GM21390 (cell line): ENCODE measurements at regions not wholly inside any gene's neighbourhood (a gene's known extent, or its start where the extent isn't known, plus 50 kb on each side); places are given as distances from the start of the nearest gene placed in this dataset.

Source experiments
- ATAC-seq: cut with Tn5 transposase; IDR thresholded peaks from one replicate; pipeline ENCODE4 v1.9.1; 2021; ENCODE audit not compliant: unreplicated experiment

DNA sequence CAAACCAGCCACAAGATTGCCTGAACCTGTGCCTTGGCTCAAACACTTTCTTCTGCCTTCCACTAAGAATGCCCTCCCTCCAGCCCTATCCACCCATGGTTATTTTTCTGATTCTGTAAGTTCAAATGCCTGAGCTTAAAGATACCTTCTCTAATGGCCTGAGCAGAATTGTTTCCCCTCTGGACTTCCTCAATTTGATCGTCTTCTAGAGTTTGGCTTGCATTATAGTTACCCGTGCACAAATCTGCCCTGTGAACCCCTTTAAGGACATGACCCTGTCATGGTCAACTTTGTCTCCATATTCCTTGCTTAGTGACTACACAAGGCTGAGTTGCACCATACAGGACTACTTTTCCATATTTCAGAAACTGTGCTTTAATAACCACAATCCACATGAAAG, 481.0 kb downstream of the FOXO1 start:
- no peak for ATAC-seq

DNA sequence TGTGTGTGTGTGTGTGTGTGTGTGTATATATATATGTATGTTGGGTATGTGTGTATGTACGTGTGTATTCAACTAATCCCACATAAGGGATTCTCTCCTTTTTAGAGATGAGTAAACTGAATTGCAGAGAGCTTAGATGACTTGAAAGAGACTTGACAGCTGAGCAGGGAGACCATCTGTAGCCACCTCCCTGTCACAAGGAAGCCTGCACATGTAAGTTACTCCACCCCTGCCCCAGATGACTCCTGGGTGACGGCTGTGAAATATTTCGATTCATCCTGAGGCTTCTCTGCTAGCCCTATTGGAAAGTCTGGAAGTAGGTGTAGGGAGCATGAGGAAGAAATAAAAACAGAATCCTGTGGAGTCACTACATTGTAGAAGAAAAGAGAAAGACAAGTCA, 480.4 kb downstream of the FOXO1 start:
- no peak for ATAC-seq

DNA sequence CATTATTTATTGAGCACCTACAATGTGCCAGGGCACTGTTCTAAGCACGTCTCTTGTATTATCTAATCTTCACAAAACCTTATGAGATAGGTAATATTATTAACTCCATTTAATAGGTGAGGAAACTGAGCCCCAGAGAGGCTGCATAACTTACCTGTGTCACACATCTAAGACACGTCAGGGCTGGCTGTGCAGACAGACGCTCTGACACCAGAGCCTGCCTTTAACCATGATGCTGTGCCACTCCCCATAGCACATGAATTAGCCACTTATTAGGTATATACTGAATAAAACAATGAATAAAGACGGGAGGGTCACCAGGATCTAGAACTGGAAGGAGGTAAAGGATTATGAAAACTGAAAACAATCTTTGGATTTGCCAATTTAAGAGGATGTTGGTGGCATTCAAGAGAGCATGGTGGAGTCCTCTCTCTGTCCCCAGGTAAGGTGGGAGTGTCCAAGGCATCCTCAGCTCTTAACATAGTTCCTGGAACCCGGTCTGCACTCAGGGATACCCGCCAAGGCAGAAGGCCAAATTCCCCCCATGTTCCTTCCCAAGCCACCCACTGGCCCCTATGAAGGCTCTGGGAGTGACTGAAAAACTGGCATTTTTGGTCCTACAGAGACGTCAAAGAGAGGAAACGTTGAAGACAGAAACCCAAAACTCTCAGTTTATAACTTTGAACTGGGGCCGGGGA, 479.7 kb downstream of the FOXO1 start:
- no peak for ATAC-seq

DNA sequence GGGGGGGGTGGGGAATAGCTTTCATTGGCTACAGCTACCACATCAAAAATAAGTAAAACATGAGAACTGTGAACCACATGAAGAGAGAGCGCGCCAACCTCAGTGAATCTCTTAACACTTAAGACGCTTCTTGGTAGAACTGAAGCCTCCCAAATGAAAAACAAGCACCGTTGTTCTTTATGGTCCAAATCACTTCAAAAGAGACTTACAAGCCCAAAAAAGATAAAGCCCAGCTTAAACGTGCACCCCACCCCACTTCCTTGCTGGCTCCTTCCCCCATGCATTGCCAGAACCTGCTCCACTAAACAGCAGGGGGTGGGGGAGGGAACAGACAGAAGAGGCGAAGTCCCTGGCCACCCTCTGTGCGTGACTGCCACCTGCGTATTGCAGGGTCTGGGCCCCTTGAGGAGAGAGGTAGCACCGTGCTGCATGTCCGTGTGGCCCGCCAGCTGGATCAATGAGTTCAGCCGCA, 479.1 kb downstream of the FOXO1 start:
- ATAC-seq = no peak

DNA sequence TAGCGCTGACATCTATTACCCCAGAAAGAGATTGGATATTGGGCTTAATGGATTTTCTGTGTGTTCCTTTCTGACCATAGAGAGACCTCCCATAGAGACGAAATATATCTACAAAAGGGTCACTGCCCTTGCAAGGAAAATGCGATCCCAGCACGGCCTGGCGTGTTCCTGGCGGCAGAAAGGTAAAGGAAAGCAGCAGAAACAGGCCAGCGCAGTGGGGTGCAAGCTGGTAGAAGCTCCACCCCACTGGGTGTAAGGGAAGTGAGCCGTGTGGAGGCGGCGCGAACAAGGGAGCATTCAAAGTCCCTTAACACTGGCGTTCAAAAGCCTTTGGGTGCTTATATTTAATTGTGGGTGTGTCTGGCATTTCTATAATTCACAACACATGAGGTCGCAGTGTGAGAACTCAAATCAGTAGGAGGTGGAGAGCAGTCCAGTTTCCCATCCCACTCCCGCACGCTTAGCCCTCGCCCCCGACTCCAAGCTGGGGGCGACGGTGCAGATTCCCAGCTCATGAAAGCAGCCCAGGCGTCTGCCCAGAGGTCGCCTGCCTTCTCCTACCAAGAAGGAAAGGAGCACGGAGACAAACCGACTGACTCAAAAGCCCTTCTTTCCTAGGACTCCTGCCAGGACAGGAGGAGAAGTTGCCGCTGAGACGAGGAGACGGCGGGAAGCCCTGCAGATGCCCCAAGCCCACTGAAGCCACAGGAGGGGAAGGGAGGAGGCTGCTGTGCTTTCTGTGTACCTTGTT, 478.4 kb downstream of the FOXO1 start:
- ATAC-seq = no peak

DNA sequence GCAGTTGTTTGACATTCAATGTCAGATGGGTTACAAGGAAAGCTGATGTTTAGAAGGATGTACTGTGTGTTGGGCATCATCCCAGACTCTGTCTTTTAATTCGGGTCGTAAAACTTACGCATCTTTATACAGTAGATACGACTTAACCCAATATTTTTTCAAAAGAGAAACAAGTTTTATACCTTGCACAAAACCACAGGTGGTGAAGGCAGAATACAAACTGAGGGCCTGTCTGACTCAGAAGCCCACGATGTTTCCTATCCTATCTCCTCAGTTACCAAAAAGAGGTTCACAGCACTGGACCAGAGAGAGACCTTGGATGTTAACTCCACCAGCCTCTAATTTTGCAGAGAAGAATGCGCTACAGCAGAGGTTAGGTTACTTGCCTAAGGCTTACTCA, 477.0 kb downstream of the FOXO1 start:
- no peak for ATAC-seq

DNA sequence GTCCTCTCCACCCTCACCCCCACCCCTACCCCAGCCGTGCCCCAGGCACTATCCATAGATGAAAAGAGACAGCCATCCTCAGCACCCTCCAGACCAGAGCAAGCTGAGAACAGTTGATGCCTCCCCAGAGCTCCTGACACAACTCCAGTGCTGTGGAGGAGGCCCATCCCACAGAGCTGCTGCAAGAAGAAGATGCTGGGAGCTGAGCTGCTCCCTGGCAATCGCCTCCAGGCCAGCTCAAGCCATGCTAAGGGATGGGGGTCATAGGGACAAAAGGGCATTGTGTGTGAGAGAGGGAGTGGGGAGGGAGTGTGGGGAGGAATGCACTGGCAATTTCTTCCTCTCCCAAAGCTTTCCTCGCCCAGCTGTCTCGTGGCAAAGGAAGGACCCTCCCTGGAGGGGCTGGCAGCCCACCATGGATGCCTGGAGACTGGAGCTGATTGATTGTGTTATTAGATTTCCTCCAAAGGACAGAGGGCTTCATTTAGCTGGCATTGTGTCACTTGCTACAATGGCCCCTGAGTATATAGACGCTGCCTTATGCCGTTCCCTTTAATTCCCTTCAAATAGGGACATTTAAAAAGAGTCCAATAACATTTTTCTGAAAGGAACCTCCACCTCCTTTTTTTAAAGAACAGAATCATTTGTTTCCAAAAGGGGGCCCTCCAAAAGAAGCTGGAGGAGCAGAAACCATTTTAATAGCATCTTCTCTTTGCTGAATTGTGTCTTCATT, 476.4 kb downstream of the FOXO1 start:
- ATAC-seq = no peak

DNA sequence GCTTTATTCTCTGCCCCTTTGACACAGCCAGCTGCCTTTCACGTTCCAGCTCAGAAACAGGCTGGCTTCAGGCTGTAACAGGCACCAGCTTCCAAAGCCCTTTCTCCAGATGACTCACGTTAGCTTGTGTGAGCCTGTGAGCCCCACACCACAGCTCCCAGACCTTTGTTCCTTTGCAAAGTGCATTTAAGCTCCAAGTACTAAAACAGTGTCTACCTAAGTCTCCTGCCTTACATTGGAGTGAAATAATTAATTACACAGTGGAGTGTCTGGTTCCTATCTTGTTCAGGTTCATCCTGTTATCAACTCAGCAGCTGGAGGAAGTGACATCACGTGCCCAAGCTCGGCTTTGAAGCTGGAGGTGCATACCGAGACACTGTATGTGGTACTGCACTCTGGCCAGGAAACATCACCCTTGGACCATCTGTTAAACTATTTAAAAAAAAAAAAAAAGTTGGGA, 475.8 kb downstream of the FOXO1 start:
- no peak for ATAC-seq

DNA sequence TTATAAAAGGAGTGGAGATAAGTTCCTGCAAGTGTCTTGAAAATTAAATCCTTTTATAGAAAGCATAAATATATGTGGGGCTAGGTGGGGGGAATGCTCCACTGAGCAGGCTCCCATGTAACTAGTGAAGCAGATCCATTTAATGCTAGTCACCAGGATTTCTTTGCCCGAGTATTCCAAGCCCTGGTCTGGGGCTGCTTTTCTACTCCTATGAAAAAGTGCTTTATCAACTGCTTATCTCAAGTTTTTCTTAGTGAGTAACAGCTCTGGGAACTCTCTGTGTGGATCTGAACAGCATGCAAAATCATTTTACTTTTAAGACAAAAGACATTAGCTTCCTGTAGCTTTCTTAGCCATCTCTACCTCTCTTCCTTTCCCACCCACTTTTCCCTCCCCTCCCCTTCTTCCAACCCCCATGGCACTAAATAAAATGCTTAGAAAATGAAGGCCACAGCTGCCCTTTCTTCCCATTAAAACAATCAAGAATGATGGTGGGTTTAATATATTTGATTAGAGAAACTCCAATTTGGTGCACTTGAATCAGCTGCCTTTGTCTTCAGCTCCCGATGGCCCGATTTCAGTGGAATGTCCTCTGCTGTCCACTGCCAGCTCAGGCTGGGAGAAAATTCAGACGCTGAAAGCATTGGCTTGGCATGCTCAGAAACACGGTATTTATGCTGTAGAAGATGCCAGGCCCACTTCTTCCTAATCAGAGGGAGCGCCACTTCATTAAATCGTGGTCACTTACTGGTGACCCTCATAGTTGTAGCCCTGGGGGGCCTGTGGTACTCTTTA, 475.1 kb downstream of the FOXO1 start:
- ATAC-seq = no peak

DNA sequence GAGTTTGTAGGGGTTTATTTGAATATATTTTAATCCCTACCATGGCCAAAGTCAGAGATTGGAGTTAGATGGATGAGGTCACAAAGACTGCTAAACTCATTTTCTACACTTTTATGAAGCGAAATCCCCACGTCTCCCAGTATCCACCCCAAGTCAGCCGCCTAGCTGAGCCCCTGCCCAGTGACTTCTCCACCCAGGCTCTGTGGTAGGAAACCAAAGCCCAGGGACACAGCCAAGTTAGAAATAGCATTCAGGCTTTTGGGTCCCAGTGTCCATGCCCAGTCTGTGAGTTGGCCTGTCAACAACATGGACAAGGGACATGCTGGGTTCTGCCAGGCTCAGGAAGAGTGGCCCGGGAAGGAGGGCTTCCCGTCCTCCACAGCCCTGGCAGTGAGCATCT, 474.0 kb downstream of the FOXO1 start:
- no peak for ATAC-seq

DNA sequence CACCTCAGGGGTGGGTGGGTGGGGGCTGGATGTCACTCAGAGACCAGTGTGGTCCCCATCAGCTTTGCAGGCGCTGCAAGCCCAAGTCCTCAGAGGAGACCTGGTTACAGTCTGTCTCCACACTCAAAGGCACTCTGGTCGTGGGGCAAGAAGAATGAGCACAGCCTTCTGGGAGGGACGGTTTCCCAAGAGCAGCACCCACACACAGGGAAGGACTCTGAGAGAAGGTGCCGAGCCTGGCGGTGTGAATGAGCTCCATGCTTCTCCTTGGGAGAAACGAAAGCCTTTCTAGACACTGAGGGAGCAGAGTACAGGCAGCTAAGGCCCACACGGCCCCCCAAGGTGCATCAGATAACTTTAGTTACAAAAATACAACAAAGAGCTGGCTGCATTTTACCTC, 473.6 kb downstream of the FOXO1 start:
- ATAC-seq = no peak

DNA sequence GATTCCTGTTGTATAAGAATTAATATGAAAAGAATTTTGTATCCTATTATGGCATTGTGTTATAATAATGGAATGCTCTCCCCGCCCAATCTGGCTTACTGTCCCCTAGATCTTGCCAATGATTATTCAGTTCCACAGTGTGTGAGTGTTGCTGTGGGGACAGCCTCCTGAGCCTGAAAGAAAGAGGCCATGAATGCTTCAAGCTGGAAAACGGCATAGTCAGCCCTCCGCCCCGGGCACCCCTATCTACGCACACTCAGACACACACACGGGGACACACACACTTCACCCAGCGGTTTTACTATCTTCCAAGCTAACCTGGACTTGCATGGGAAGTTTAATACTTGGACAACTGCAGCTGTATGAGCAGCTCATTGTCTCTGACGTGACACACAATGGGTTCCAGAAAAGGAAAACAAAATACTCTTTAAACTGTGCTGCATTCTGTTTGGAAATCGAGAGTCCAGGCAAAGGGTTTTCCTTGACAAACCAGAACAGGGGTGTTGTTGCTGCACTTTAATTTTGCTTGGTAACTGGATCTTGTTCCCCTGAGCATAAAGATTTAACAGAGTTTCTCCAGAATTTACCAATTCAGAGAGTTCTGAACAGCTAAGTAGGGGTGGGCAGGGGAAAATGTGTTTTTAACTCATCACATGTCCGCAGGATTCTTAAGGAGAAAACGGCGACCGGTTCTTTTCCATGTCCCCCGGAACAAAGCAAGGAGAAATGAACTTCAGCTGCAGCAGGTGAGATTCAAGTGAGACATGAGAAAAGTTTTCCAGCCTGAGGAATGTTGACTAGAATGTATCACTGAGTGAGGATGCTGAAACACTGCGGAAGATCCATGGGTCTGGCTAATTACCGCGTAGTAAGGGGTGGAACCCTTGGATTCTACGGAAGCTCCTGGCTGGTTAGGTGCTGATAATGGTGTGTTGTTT, 472.9 kb downstream of the FOXO1 start:
- no peak for ATAC-seq

DNA sequence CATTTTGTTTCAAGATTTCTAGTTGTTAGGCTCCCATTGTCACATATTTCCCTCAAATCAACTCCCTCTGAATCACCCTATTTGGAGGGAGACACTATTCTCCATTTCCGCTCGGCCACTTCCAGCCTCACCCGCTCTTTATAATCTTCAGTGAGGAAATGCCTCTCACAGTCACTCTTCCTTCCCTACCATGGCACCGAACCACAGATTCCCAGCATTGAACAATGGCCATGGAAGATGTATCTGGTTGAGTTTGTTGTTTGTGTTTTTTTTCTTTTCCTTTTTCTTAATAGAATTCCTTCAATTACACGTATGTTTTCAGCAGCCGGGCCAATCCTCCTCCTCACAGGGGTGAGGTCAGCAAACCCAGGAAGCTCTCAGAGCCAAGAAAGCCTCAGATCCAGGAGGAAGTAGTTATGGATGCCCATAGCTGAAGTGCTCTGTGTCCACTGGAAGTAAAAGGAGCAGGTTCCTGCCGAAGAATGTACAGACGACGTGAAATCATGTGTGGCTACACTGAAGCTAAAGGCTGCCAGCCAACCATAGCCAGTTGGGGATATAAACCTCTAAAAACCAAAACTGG, 472.1 kb downstream of the FOXO1 start:
- no peak for ATAC-seq

DNA sequence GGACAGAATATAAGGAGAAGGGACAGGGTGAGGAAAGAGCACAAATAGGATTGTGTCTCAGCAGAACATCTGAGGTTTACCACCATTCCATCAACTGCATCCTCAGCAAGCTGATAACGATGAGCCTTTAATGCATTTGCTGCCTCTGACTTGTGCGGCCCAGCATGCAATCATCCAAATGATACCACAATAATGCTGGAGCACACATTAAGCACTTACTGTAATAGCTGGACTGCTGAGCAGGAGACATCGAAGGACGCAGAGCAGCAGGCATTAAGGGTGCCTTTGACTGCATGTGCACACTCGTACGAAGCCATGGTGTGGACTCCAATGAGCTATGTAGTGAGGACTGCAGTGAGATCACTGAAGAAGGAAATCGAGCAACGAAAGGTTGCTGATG, 469.4 kb downstream of the FOXO1 start:
- ATAC-seq = no peak

DNA sequence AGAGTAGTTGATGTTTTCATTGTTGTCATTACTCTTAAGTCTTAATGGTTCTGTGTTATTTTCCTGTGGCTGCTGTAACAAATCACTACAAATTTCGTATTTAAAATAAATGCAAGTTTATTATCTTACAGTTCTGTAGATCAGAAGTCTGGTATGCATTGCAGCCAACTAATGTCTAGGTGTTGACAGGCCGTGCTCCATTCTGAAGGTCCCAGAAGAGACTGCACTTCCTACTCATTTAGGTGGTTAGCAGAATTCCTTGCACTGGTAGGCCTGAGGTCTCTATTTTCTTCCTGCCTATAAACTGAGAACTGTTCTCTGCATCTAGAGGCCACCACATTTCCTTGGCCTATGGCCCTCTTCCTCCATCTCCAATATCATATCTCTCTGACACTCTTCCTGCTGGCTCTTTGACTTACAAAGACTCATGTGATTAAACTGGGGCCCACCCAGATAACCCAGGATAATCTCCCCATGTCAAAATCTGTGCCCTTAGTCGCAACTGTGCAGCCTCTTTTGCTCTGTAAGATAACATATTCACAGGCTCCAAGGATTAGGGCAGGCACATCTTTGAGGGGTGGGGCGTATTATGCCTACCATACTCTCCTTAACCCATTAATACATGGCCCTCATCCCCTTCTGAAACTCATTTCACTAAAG, 468.4 kb downstream of the FOXO1 start:
- no peak for ATAC-seq

DNA sequence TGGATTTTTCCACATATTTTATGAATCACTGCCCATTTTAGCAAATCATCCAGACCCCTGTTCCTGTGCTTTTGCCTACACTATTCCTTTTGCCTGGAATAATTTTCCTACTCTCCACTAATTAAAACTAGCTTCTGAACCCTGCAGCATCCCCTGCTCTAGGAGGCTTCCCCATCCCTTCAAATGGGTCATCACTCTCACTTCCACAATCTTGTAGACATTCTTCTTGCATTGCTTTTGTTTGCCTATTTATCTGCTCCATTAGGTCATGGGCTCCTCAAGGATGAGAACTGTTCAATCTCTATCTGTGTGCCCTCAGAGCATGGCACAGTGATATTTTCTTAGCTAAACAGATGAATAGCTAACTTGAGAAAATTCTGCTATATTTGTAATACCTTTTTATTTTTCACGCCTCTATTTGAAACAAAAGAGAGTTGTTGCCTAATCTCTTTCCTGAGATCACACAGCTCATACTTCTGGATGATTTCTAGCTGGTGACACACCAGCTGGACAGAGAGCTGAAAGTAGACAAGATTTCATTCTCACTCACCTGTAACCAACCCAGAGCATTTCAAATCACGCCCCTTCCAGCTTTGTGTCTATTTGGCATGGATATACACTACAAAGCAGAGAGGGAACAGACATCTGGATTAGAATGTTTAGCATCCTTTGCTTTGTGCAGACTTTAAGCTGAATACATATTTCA, 466.0 kb downstream of the FOXO1 start:
- ATAC-seq = no peak

DNA sequence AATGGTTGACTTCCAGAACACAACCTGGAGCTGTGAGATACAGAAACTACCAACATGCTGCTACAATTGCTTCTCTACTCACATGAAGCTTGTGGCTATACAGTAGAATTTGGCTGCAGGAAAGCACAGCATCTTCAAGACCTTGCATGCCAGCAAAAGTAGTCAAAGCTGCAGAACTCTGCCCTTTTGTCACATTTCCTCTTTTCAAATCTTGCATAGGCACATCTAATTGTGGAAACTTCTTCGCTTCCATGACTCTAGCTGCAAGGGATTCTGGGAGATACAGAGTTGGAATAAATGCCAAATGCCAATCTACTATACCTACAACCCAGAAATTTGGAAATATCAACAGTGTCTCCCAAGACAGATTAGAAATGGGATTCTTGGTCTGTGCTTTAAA, 462.2 kb downstream of the FOXO1 start:
- no peak for ATAC-seq

DNA sequence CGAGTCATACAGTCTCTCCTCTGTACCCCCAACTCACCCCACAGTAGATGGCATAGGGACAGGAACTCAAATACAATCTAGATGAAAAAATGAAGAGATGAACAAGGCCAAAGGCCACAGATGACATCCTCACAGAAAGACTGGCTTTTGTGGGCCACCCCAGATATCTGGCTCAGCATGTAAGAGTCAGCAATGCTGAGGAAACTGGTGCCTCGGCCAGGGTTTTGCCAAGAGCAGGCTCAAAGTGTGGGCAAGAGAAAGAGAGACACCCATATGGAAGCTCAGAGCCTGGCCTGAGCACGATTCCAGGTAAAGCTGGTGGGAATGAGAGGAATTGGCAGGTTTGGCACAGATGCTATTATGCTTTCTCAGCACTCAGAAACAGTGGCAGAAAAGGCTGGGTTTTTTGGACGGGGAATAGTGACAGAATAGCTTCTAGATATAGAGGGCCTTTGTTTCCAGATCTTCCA, 460.6 kb downstream of the FOXO1 start:
- ATAC-seq = no peak
